OCI-LY1 (cell line): ENCODE measurements at regions not wholly inside any gene's neighbourhood (a gene's known extent, or its start where the extent isn't known, plus 50 kb on each side); places are given as distances from the start of the nearest gene placed in this dataset.

Source experiments
- H2AFZ ChIP-seq: fragments of 200-600 bp; sonication (generic), shearing (Covaris generic); 2 replicates; pipeline ENCODE4 v1.6.0; 2014; ENCODE audit warnings: antibody characterized with exemption, mild to moderate bottlenecking, low read length
- H3F3A ChIP-seq: fragments of 200-600 bp; sonication (generic), shearing (Covaris generic); 2 replicates; pipeline ENCODE4 v1.6.0; 2014; ENCODE audit warnings: mild to moderate bottlenecking, antibody characterized with exemption, low read length, moderate library complexity; ENCODE audit not compliant: insufficient read depth
- H3K27ac ChIP-seq: fragments of 200-600 bp; sonication (generic); 2 replicates; pipeline ENCODE4 v1.5.1; 2014; ENCODE audit warnings: low read length, mixed run types, mild to moderate bottlenecking, low read depth; ENCODE audit not compliant: poor library complexity, severe bottlenecking
- H3K27me3 ChIP-seq: fragments of 200-600 bp; sonication (generic); 2 replicates; pipeline ENCODE4 v1.6.0; 2014; ENCODE audit warnings: antibody characterized with exemption, mild to moderate bottlenecking, low read length, moderate library complexity; ENCODE audit not compliant: insufficient read depth
- H3K36me3 ChIP-seq: fragments of 200-600 bp; sonication (generic); 2 replicates; pipeline ENCODE4 v1.6.1; 2014; ENCODE audit warnings: mild to moderate bottlenecking, antibody characterized with exemption, low read length, moderate library complexity, mixed read lengths; ENCODE audit not compliant: insufficient read depth
- H3K4me1 ChIP-seq: fragments of 200-600 bp; sonication (generic); 2 replicates; pipeline ENCODE4 v1.5.1; 2014; ENCODE audit warnings: mild to moderate bottlenecking, low read length, moderate library complexity; ENCODE audit not compliant: insufficient read depth, severe bottlenecking
- H3K4me2 ChIP-seq: fragments of 200-600 bp; sonication (generic), shearing (Covaris generic); 2 replicates; pipeline ENCODE4 v1.6.1; 2014; ENCODE audit warnings: low read length
- H3K4me3 ChIP-seq: fragments of 200-600 bp; sonication (generic); 2 replicates; pipeline ENCODE4 v1.5.1; 2014; ENCODE audit warnings: low read length, low read depth, mild to moderate bottlenecking, mixed read lengths; ENCODE audit not compliant: poor library complexity, severe bottlenecking
- H3K79me2 ChIP-seq: fragments of 200-600 bp; shearing (Covaris generic); 2 replicates; pipeline ENCODE4 v1.6.1; 2016; ENCODE audit warnings: mixed run types, low read length, mixed read lengths; ENCODE audit not compliant: insufficient read depth
- H3K9ac ChIP-seq: fragments of 200-600 bp; sonication (generic), shearing (Covaris generic); 2 replicates; pipeline ENCODE4 v1.6.1; 2014; ENCODE audit warnings: mild to moderate bottlenecking, low read length, mixed read lengths
- H3K9me2 ChIP-seq: fragments of 200-600 bp; sonication (generic), shearing (Covaris generic); 2 replicates; pipeline ENCODE4 v1.6.1; 2014; ENCODE audit warnings: low read depth, mild to moderate bottlenecking, low read length, mixed read lengths
- H3K9me3 ChIP-seq: fragments of 200-600 bp; shearing (Covaris generic); 2 replicates; pipeline ENCODE4 v1.6.1; 2014; ENCODE audit warnings: low read length, mixed read lengths
- H4K20me1 ChIP-seq: fragments of 200-600 bp; sonication (generic), shearing (Covaris generic); 2 replicates; pipeline ENCODE4 v1.6.0; 2016; ENCODE audit warnings: mild to moderate bottlenecking, low read length; ENCODE audit not compliant: insufficient read depth
- CTCF ChIP-seq: fragments of 200-600 bp; sonication (generic), shearing (Covaris generic); IDR thresholded peaks from 2 replicates; pipeline ENCODE4 v1.5.1; 2017; ENCODE audit warnings: mild to moderate bottlenecking, antibody characterized with exemption, low read length, moderate library complexity, mixed read lengths
- EZH2 ChIP-seq: fragments of 200-600 bp; sonication (generic), shearing (Covaris generic); IDR thresholded peaks from 2 replicates; pipeline ENCODE4 v1.8.0; 2017; ENCODE audit warnings: borderline replicate concordance, mixed run types, mild to moderate bottlenecking, antibody characterized with exemption, low read length, moderate library complexity, mixed read lengths

DNA sequence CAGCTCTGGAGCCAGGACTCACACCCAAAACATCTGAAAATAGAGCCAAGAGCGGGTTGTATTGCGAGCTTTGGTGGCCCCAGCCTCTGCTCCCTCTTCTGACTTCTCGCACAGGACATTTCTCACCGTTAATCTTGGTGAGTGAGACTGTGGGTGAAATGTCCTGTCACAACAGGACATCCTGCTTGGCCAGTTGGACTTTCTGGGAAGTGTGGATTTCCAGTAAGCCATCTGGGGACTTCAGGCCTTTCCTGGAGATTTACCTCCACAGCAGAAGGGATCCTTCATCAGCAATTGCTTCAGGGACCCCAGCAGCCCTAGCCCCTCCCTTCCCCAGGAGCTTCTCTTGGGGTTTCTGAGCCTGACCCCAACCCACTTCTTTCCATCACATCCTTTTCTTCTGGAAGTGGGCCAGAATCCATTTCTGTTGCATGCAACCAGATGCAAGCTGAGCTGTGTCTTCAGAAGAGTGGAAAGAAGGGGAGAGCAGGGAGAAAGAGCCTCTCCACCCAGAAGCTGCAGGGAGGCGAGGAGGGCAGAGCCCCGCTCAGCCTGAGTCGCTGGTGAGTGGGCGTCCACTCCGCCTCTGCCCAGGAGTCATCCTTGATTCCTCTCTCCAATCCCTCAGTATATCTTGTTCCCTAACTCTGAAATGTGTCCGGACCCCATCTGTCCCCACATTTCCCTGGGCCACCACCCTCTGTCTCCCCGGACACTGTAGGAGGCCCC is 50.3 kb upstream of the GADD45G start:
- Histone ChIP-seq H3K9me3 (no peaks in the 10 kb centered on the region), H2AFZ (no peak overlapping the region), H3K4me2 (no peak overlapping the region), H3K9ac (no peak overlapping the region), H3K9me2 (no peaks in the 10 kb centered on the region), H3F3A (no peaks in the 10 kb centered on the region), H3K27ac (no peak overlapping the region), H3K36me3 (no peaks in the 10 kb centered on the region), H3K27me3 (no peaks in the 10 kb centered on the region), H3K79me2 (no peaks in the 10 kb centered on the region), H4K20me1 (no peaks in the 10 kb centered on the region), H3K4me1 (no peaks in the 10 kb centered on the region), H3K4me3 (no peak overlapping the region)
- TF ChIP-seq CTCF (no peak), EZH2 (no peak)

DNA sequence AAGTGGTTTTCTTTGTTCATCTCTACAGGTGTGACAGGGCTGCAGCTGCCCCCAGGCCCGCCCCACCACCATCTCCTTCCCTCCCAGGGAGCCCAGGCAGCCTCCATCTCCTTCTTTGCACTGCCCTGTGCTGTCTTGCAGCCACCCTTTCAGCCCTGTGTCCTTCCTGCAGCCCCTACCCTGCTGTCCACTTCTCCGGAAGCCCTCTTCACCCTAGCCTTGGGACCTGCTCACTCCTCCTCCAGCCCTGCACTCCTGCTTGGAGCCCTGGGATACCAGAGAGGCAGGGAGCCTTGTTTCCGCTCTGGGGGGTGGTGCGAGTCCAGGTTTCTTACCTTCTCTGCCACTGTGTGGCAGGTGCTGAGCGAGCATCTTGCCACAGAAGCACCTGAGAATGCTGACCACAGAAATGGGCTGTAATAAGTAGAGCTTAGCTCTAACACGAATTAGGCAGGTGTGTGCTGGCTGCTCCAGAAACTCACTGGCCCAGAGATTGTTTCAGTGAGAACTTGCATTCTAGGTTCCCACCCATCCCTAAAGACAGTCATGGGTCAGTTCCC is 51.3 kb upstream of the GADD45G start:
- H3K4me3 ChIP-seq: no peak overlapping the region
- H4K20me1 ChIP-seq: no peaks in the 10 kb centered on the region
- H3K27ac ChIP-seq: no peak overlapping the region
- H3K9me2 ChIP-seq: no peaks in the 10 kb centered on the region
- H2AFZ ChIP-seq: no peak overlapping the region
- no peak overlapping the region for H3K9ac ChIP-seq
- H3F3A ChIP-seq: no peaks in the 10 kb centered on the region
- no peaks in the 10 kb centered on the region for H3K79me2 ChIP-seq
- TF ChIP-seq CTCF (no peak), EZH2 (no peak)
- H3K36me3 ChIP-seq: no peaks in the 10 kb centered on the region
- no peaks in the 10 kb centered on the region for H3K9me3 ChIP-seq
- no peaks in the 10 kb centered on the region for H3K27me3 ChIP-seq
- H3K4me1 ChIP-seq: no peaks in the 10 kb centered on the region
- H3K4me2 ChIP-seq: no peak overlapping the region

- TF ChIP-seq CTCF: no peak
- no peak for TF ChIP-seq EZH2
- H3K4me1 ChIP-seq: no peaks in the 10 kb centered on the region
- H3K4me3 ChIP-seq: no peak overlapping the region
- H4K20me1 ChIP-seq: no peaks in the 10 kb centered on the region
- no peak overlapping the region for H3K27ac ChIP-seq
- 0 out of 2 replicates have a peak, but pooled peaks cover 3% of the 10 kb centered on the region for H3K9me3 ChIP-seq
- no peak overlapping the region for H2AFZ ChIP-seq
- no peaks in the 10 kb centered on the region for H3K9me2 ChIP-seq
- H3K9ac ChIP-seq: no peak overlapping the region
- H3F3A ChIP-seq: no peaks in the 10 kb centered on the region
- H3K36me3 ChIP-seq: no peaks in the 10 kb centered on the region; the same call in 1 of the 2 replicates
- no peak overlapping the region for H3K4me2 ChIP-seq
- no peaks in the 10 kb centered on the region for H3K79me2 ChIP-seq
- H3K27me3 ChIP-seq: no peaks in the 10 kb centered on the region
Observed at GRCh38 chr9:89550346-89550927, 52.5 kb upstream of the SEMA4D start.
